CD4-positive, alpha-beta memory T cell (primary cell): ENCODE measurements at regions not wholly inside any gene's neighbourhood (a gene's known extent, or its start where the extent isn't known, plus 50 kb on each side); places are given as distances from the start of the nearest gene placed in this dataset.

Source experiments
- CTCF ChIA-PET: fragments of 350-600 bp; sonication (Branson Sonifier 250); formaldehyde crosslinking; loops from one replicate; lab custom pipeline; 2021; ENCODE audit warnings: inconsistent platforms; ENCODE audit not compliant: partially characterized antibody; lab: Charles Lee
- POLR2A ChIA-PET: fragments of 350-600 bp; sonication (Branson Sonifier 250); formaldehyde crosslinking; loops from one replicate; lab custom pipeline; 2021; ENCODE audit not compliant: partially characterized antibody; lab: Charles Lee
- DNase-seq, 5 donors: peaks; one replicate each; pipeline versions ENCODE4 v3.0.0 to v3.0.0-alpha.2; 2020 to 2022; ENCODE audit warnings: mixed read lengths in 1 of 5
- H3K27ac ChIP-seq: one replicate; pipeline ENCODE4 v1.7.0; 2013; ENCODE audit warnings: low read depth, low read length
- H3K27me3 ChIP-seq: 2 replicates; pipeline ENCODE4 v1.7.0; 2013; ENCODE audit warnings: mild to moderate bottlenecking, low read length, moderate library complexity; ENCODE audit not compliant: insufficient read depth
- H3K36me3 ChIP-seq: 2 replicates; pipeline ENCODE4 v1.7.0; 2013; ENCODE audit warnings: mild to moderate bottlenecking, low read length, moderate library complexity; ENCODE audit not compliant: insufficient read depth
- H3K4me1 ChIP-seq: 2 replicates; pipeline ENCODE4 v1.7.0; 2013; ENCODE audit warnings: mild to moderate bottlenecking, low read length, moderate library complexity; ENCODE audit not compliant: insufficient read depth
- H3K4me3 ChIP-seq, 2 donors: one replicate each; pipeline ENCODE4 v1.7.0; 2013; ENCODE audit warnings: low read length in 2 of 2, mild to moderate bottlenecking in 1 of 2
- H3K9me3 ChIP-seq, 2 donors: one replicate each; pipeline ENCODE4 v1.7.0; 2013; ENCODE audit warnings: low read length in 2 of 2, control low read depth in 1 of 2; ENCODE audit not compliant: control insufficient read depth in 1 of 2
- H3K27ac Mint-ChIP-seq, 7 donors: one replicate each; pipeline ENCODE4 v1.8.0; 2020 to 2021; ENCODE audit warnings: mixed read lengths in 7 of 7, mild to moderate bottlenecking in 6 of 7, inconsistent platforms in 3 of 7, moderate library complexity in 3 of 7
- H3K27me3 Mint-ChIP-seq, 2 donors: one replicate each; pipeline ENCODE4 v1.8.0; 2020 to 2021; ENCODE audit warnings: mixed read lengths in 2 of 2
- H3K36me3 Mint-ChIP-seq, 2 donors: one replicate each; pipeline ENCODE4 v1.8.0; 2020 to 2021; ENCODE audit warnings: mixed read lengths in 2 of 2, inconsistent platforms in 1 of 2, mild to moderate bottlenecking in 1 of 2
- H3K4me1 Mint-ChIP-seq, 4 donors: one replicate each; pipeline ENCODE4 v1.8.0; 2020 to 2021; ENCODE audit warnings: mixed read lengths in 4 of 4, mild to moderate bottlenecking in 1 of 4
- H3K4me3 Mint-ChIP-seq, 8 donors: one replicate each; pipeline ENCODE4 v1.8.0; 2020 to 2021; ENCODE audit warnings: mixed read lengths in 8 of 8, mild to moderate bottlenecking in 7 of 8, moderate library complexity in 6 of 8, inconsistent platforms in 3 of 8
- H3K9me3 Mint-ChIP-seq, 8 donors: one replicate each; pipeline ENCODE4 v1.8.0; 2020 to 2021; ENCODE audit warnings: mixed read lengths in 8 of 8, mild to moderate bottlenecking in 5 of 8, inconsistent platforms in 3 of 8, moderate library complexity in 1 of 8
- intact Hi-C: fragments of 100-400 bp; cut with micrococcal nuclease; formaldehyde crosslinking; loops from one replicate; pipeline ENCODE4 v1.15.1; 2023

- Histone ChIP-seq H3K27ac (no peak overlapping the region), H3K9me3 (no peaks in the 10 kb centered on the region), H3K36me3 (no peaks in the 10 kb centered on the region), H3K27me3 (no peaks in the 10 kb centered on the region), H3K4me3 (no peak overlapping the region), H3K4me1 (no peaks in the 10 kb centered on the region)
- Mint-ChIP-seq H3K4me3 (no peak overlapping the region), H3K9me3 (peaks cover 0 to 5% (median 2%) of the 10 kb centered on the region in 8 donors), H3K4me1 (no peaks in the 10 kb centered on the region), H3K27ac (no peak overlapping the region), H3K36me3 (no peaks in the 10 kb centered on the region), H3K27me3 (no peaks in the 10 kb centered on the region)
- CTCF ChIA-PET, result no interaction called here
- intact Hi-C loops, result no loop called here
- POLR2A ChIA-PET, result no interaction called here
- DNase-seq, result no peak
These were observed 339.1 kb upstream of the SLC10A2 start for GRCh38 chr13:103405297-103405696.

- Mint-ChIP-seq H3K4me1 (no peaks in the 10 kb centered on the region), H3K9me3 (peaks cover 0 to 13% (median 5%) of the 10 kb centered on the region in 8 donors), H3K27ac (no peak overlapping the region), H3K36me3 (no peaks in the 10 kb centered on the region), H3K4me3 (no peak overlapping the region), H3K27me3 (no peaks in the 10 kb centered on the region)
- Histone ChIP-seq H3K4me3 (no peak overlapping the region), H3K36me3 (no peaks in the 10 kb centered on the region), H3K27me3 (no peaks in the 10 kb centered on the region), H3K9me3 (no peaks in the 10 kb centered on the region), H3K4me1 (no peaks in the 10 kb centered on the region), H3K27ac (no peak overlapping the region)
- DNase-seq, result no peak
- ChIA-PET POLR2A (no interaction called here), CTCF (no interaction called here)
- intact Hi-C loops, result no loop called here
These were observed 337.6 kb upstream of the SLC10A2 start for GRCh38 chr13:103403814-103404213.

- no peaks in the 10 kb centered on the region for H3K9me3 ChIP-seq
- Mint-ChIP-seq H3K9me3 (peaks cover 0 to 14% (median 5%) of the 10 kb centered on the region in 8 donors), H3K36me3 (no peaks in the 10 kb centered on the region), H3K4me1 (no peaks in the 10 kb centered on the region), H3K27me3 (no peaks in the 10 kb centered on the region), H3K27ac (no peak overlapping the region), H3K4me3 (no peak overlapping the region)
- DNase-seq, result no peak
- intact Hi-C loops, result no loop called here
- ChIA-PET POLR2A (no interaction called here), CTCF (no interaction called here)
- no peaks in the 10 kb centered on the region for H3K36me3 ChIP-seq
- no peaks in the 10 kb centered on the region for H3K27me3 ChIP-seq
- no peaks in the 10 kb centered on the region for H3K4me1 ChIP-seq
- no peak overlapping the region for H3K27ac ChIP-seq
- no peak overlapping the region for H3K4me3 ChIP-seq
These were observed 337.0 kb upstream of the SLC10A2 start for GRCh38 chr13:103403148-103403740.

- no peaks in the 10 kb centered on the region for H3K27me3 Mint-ChIP-seq
- H3K36me3 Mint-ChIP-seq, result no peaks in the 10 kb centered on the region
- Histone ChIP-seq H3K27ac (no peak overlapping the region), H3K27me3 (no peaks in the 10 kb centered on the region), H3K9me3 (no peaks in the 10 kb centered on the region), H3K36me3 (no peaks in the 10 kb centered on the region), H3K4me1 (no peaks in the 10 kb centered on the region), H3K4me3 (no peak overlapping the region)
- DNase-seq, result no peak
- CTCF ChIA-PET, result no interaction called here
- no peak overlapping the region for H3K4me3 Mint-ChIP-seq
- H3K4me1 Mint-ChIP-seq, result no peaks in the 10 kb centered on the region
- intact Hi-C loops, result no loop called here
- POLR2A ChIA-PET, result no interaction called here
- H3K9me3 Mint-ChIP-seq, result peaks cover 0 to 9% (median 3%) of the 10 kb centered on the region in 8 donors
- no peak overlapping the region for H3K27ac Mint-ChIP-seq
These were observed 328.9 kb upstream of the SLC10A2 start for GRCh38 chr13:103395139-103395538.

- POLR2A ChIA-PET, result no interaction called here
- H3K9me3 ChIP-seq, result no peaks in the 10 kb centered on the region
- no peak overlapping the region for H3K27ac ChIP-seq
- intact Hi-C loops, result no loop called here
- no peaks in the 10 kb centered on the region for H3K27me3 Mint-ChIP-seq
- no peaks in the 10 kb centered on the region for H3K27me3 ChIP-seq
- no peak overlapping the region for H3K4me3 ChIP-seq
- H3K27ac Mint-ChIP-seq, result no peak overlapping the region
- peaks cover 0 to 8% (median 3%) of the 10 kb centered on the region in 8 donors for H3K9me3 Mint-ChIP-seq
- CTCF ChIA-PET, result no interaction called here
- no peaks in the 10 kb centered on the region for H3K36me3 Mint-ChIP-seq
- DNase-seq, result no peak
- H3K36me3 ChIP-seq, result no peaks in the 10 kb centered on the region
- H3K4me1 ChIP-seq, result no peaks in the 10 kb centered on the region
- H3K4me3 Mint-ChIP-seq, result no peak overlapping the region
- no peaks in the 10 kb centered on the region for H3K4me1 Mint-ChIP-seq
These were observed 328.4 kb upstream of the SLC10A2 start for GRCh38 chr13:103394618-103395017.

GRCh38 chr13:103391936-103392335 is 325.7 kb upstream of the SLC10A2 start:
- ChIA-PET CTCF (no interaction called here), POLR2A (no interaction called here)
- Histone ChIP-seq H3K9me3 (no peaks in the 10 kb centered on the region), H3K4me3 (no peak overlapping the region), H3K27ac (no peak overlapping the region), H3K27me3 (no peaks in the 10 kb centered on the region), H3K36me3 (no peaks in the 10 kb centered on the region), H3K4me1 (no peaks in the 10 kb centered on the region)
- Mint-ChIP-seq H3K27ac (no peak overlapping the region), H3K9me3 (peaks cover 0 to 4% (median 0%) of the 10 kb centered on the region in 8 donors), H3K36me3 (no peaks in the 10 kb centered on the region), H3K27me3 (no peaks in the 10 kb centered on the region), H3K4me1 (no peaks in the 10 kb centered on the region), H3K4me3 (no peak overlapping the region)
- intact Hi-C loops, result no loop called here
- DNase-seq, result no peak

- CTCF ChIA-PET, result no interaction called here
- no peak for DNase-seq
- Histone ChIP-seq H3K36me3 (no peaks in the 10 kb centered on the region), H3K27ac (no peak overlapping the region), H3K4me1 (no peaks in the 10 kb centered on the region), H3K4me3 (no peak overlapping the region), H3K27me3 (no peaks in the 10 kb centered on the region), H3K9me3 (no peaks in the 10 kb centered on the region)
- Mint-ChIP-seq H3K9me3 (peaks cover 0 to 4% (median under 1%) of the 10 kb centered on the region in 8 donors), H3K36me3 (no peaks in the 10 kb centered on the region), H3K4me1 (no peaks in the 10 kb centered on the region), H3K4me3 (no peak overlapping the region), H3K27ac (no peak overlapping the region), H3K27me3 (no peaks in the 10 kb centered on the region)
- intact Hi-C loops, result no loop called here
- POLR2A ChIA-PET, result no interaction called here
These were observed 322.6 kb upstream of the SLC10A2 start for GRCh38 chr13:103388839-103389238.

GRCh38 chr13:103386341-103386740 is 320.1 kb upstream of the SLC10A2 start:
- Mint-ChIP-seq H3K36me3 (no peaks in the 10 kb centered on the region), H3K4me1 (no peaks in the 10 kb centered on the region), H3K9me3 (peaks cover 3 to 15% (median 6%) of the 10 kb centered on the region in 8 donors), H3K27me3 (no peaks in the 10 kb centered on the region), H3K4me3 (no peak overlapping the region), H3K27ac (no peak overlapping the region)
- intact Hi-C loops, result no loop called here
- no peak for DNase-seq
- Histone ChIP-seq H3K4me3 (no peak overlapping the region), H3K27me3 (no peaks in the 10 kb centered on the region), H3K27ac (no peak overlapping the region), H3K4me1 (no peaks in the 10 kb centered on the region), H3K9me3 (no peaks in the 10 kb centered on the region), H3K36me3 (no peaks in the 10 kb centered on the region)
- ChIA-PET POLR2A (no interaction called here), CTCF (no interaction called here)
